IMR-90 (cell line): ENCODE measurements at regions not wholly inside any gene's neighbourhood (a gene's known extent, or its start where the extent isn't known, plus 50 kb on each side); places are given as distances from the start of the nearest gene placed in this dataset.

Experiments used
- ATAC-seq: fragments of 200-7000 bp; cut with Tn5 transposase; 2 replicates; pipeline ENCODE4 v1.9.1; 2020; ENCODE audit warnings: low read depth, mild to moderate bottlenecking, moderate library complexity
- BruUV-seq: library from RNA; stranded (reverse); fragments of 400-500 nt; replicated peaks from 2 replicates; lab custom pipeline; 2021; lab: Mats Ljungman, UMichigan
- CTCF ChIA-PET: fragments of 300-600 bp; formaldehyde crosslinking; extraction: SDS; loops from one replicate; lab custom pipeline; 2021; ENCODE audit warnings: antibody characterized with exemption; lab: Yijun Ruan, JAX
- POLR2A ChIA-PET: fragments of 300-600 bp; sonication (Branson Sonifier 250); formaldehyde crosslinking; loops from one replicate; lab custom pipeline; 2022; ENCODE audit warnings: antibody characterized with exemption; ENCODE audit not compliant: unreplicated experiment; lab: Charles Lee
- DNase-seq: peaks from one replicate; pipeline ENCODE4 v3.0.0; 2013
- H2AFZ ChIP-seq: replicated peaks from 2 replicates; pipeline ENCODE3; 2013; ENCODE audit warnings: low read length, mild to moderate bottlenecking; ENCODE audit not compliant: poor library complexity
- H2AK5ac ChIP-seq: 2 replicates; pipeline ENCODE4 v1.6.1; 2013; ENCODE audit warnings: low read depth, low read length, inconsistent platforms
- H2AK9ac ChIP-seq: replicated peaks from 2 replicates; pipeline ENCODE3; 2013; ENCODE audit warnings: mild to moderate bottlenecking, low read depth, low read length, moderate library complexity; ENCODE audit not compliant: poor library complexity
- H2BK120ac ChIP-seq: 2 replicates; pipeline ENCODE4 v1.6.1; 2013; ENCODE audit warnings: low read depth, low read length, inconsistent platforms
- H2BK15ac ChIP-seq: 3 replicates; pipeline ENCODE4 v1.6.1; 2013; ENCODE audit warnings: low read depth, low read length, inconsistent platforms
- H2BK20ac ChIP-seq: 2 replicates; pipeline ENCODE4 v1.6.1; 2013; ENCODE audit warnings: low read depth, mild to moderate bottlenecking, inconsistent platforms, low read length, moderate library complexity
- H2BK5ac ChIP-seq: 2 replicates; pipeline ENCODE4 v1.6.1; 2013; ENCODE audit warnings: mild to moderate bottlenecking, low read depth, low read length, inconsistent platforms; ENCODE audit not compliant: poor library complexity, severe bottlenecking
- H3K14ac ChIP-seq: replicated peaks from 2 replicates; pipeline ENCODE4 v1.6.1; 2013; ENCODE audit warnings: low read depth, low read length, inconsistent platforms
- H3K18ac ChIP-seq: 2 replicates; pipeline ENCODE4 v1.6.1; 2013; ENCODE audit warnings: low read depth, low read length, control low read depth
- H3K23ac ChIP-seq: 2 replicates; pipeline ENCODE4 v1.6.1; 2013; ENCODE audit warnings: low read depth, low read length, inconsistent platforms
- H3K27ac ChIP-seq: 2 replicates; pipeline ENCODE4 v1.5.1; 2013; ENCODE audit warnings: mild to moderate bottlenecking, control low read depth, low read length; ENCODE audit not compliant: insufficient read depth
- H3K27me3 ChIP-seq: 2 replicates; pipeline ENCODE4 v1.6.1; 2013; ENCODE audit warnings: low read length; ENCODE audit not compliant: control insufficient read depth, insufficient read depth
- H3K36me3 ChIP-seq: 2 replicates; pipeline ENCODE4 v1.6.1; 2013; ENCODE audit warnings: low read length, mixed read lengths; ENCODE audit not compliant: control insufficient read depth, insufficient read depth
- H3K4ac ChIP-seq: 2 replicates; pipeline ENCODE4 v1.6.1; 2013; ENCODE audit warnings: low read depth, low read length, inconsistent platforms
- H3K4me1 ChIP-seq: 2 replicates; pipeline ENCODE4 v1.6.1; 2013; ENCODE audit warnings: low read length, mixed read lengths; ENCODE audit not compliant: control insufficient read depth, insufficient read depth
- H3K4me2 ChIP-seq: 2 replicates; pipeline ENCODE4 v1.6.1; 2013; ENCODE audit warnings: low read depth, mild to moderate bottlenecking, control low read depth, low read length, moderate library complexity
- H3K4me3 ChIP-seq: 2 replicates; pipeline ENCODE4 v1.5.1; 2013; ENCODE audit warnings: low read depth, mild to moderate bottlenecking, control low read depth, low read length, moderate library complexity; ENCODE audit not compliant: insufficient read depth
- H3K56ac ChIP-seq: 2 replicates; pipeline ENCODE4 v1.6.1; 2013; ENCODE audit warnings: low read length, inconsistent platforms; ENCODE audit not compliant: insufficient read depth; ENCODE audit errors: extremely low read depth
- H3K79me1 ChIP-seq, 2 experiments: 2 replicates each; pipeline ENCODE4 v1.6.1; 2013; ENCODE audit warnings: low read length in 2 of 2, inconsistent platforms in 1 of 2, low read depth in 1 of 2
- H3K9ac ChIP-seq: 2 replicates; pipeline ENCODE4 v1.6.1; 2013; ENCODE audit warnings: low read depth, low read length, control low read depth
- H3K9me1 ChIP-seq: 2 replicates; pipeline ENCODE4 v1.6.1; 2013; ENCODE audit warnings: low read length, inconsistent platforms; ENCODE audit not compliant: insufficient read depth
- H3K9me3 ChIP-seq: 2 replicates; pipeline ENCODE4 v1.6.1; 2013; ENCODE audit warnings: low read length; ENCODE audit not compliant: control insufficient read depth, insufficient read depth
- H4K20me1 ChIP-seq: 2 replicates; pipeline ENCODE4 v1.6.1; 2013; ENCODE audit warnings: low read length, inconsistent platforms; ENCODE audit not compliant: insufficient read depth
- H4K5ac ChIP-seq: 2 replicates; pipeline ENCODE4 v1.6.1; 2013; ENCODE audit warnings: mild to moderate bottlenecking, low read depth, low read length, control low read depth
- H4K8ac ChIP-seq, 2 experiments: 2 replicates each; pipeline ENCODE4 v1.6.1; 2013; ENCODE audit warnings: low read depth in 2 of 2, low read length in 2 of 2, control low read depth in 1 of 2, inconsistent platforms in 1 of 2
- H4K91ac ChIP-seq: 2 replicates; pipeline ENCODE4 v1.6.1; 2013; ENCODE audit warnings: low read depth, low read length, inconsistent platforms; ENCODE audit not compliant: insufficient read depth
- CTCF ChIP-seq: conservative IDR thresholded peaks from 2 replicates; pipeline ENCODE4 v1.5.1; 2012; ENCODE audit warnings: mild to moderate bottlenecking, low read depth, low read length, improper control_type of control experiment
- MAFK ChIP-seq: IDR thresholded peaks from 2 replicates; pipeline ENCODE4 v1.6.1; 2012; ENCODE audit warnings: low read depth, low read length, improper control_type of control experiment
- RCOR1 ChIP-seq: IDR thresholded peaks from 2 replicates; pipeline ENCODE4 v1.6.1; 2012; ENCODE audit warnings: mild to moderate bottlenecking, low read length, improper control_type of control experiment; ENCODE audit not compliant: insufficient replicate concordance
- RFX5 ChIP-seq: IDR thresholded peaks from 2 replicates; pipeline ENCODE4 v1.8.0; 2012; ENCODE audit warnings: low read depth, mild to moderate bottlenecking, low read length, moderate library complexity
- WGBS, 2 experiments: methylation state at CpG; one replicate each; pipeline versions ENCODE4 v1.1.5 to v1.1.7; 2013; ENCODE audit warnings: missing lambda C conversion rate in 2 of 2; ENCODE audit not compliant: insufficient read length in 1 of 2; ENCODE audit errors: extremely low coverage in 2 of 2; 5-methylcytosine and 5-hydroxymethylcytosine counted together
- dilution Hi-C: fragments of 300-500 bp; cut with HindIII; formaldehyde crosslinking; loops from one replicate; pipeline ENCODE4 v1.14.3; 2018; ENCODE audit warnings: low sequenced_read_pairs; ENCODE audit not compliant: unreplicated experiment
- in situ Hi-C: fragments of 300-500 bp; cut with MboI; formaldehyde crosslinking; loops from 3 replicates; pipeline ENCODE4 v1.14.3; 2019; ENCODE audit warnings: low sequenced_read_pairs, inconsistent platforms, mixed read lengths
- intact Hi-C: fragments of 100-400 bp; cut with micrococcal nuclease; formaldehyde crosslinking; loops from 2 replicates; pipeline ENCODE4 v1.10.0; 2022

- H2BK15ac ChIP-seq: no peak overlapping the region
- no TSS peak for BruUV-seq
- no peak overlapping the region for H3K9ac ChIP-seq
- no peak overlapping the region for H3K14ac ChIP-seq
- no peaks in the 10 kb centered on the region for H3K9me1 ChIP-seq
- 80% methylated on average over 2 of the region's 5 CpGs; no CpG with 5 or more reads in 1 of the 2 experiments for WGBS, 2 experiments
- no peak overlapping the region for H3K4ac ChIP-seq
- no peak overlapping the region for H2AFZ ChIP-seq
- no peak overlapping the region for H3K23ac ChIP-seq
- no peak overlapping the region for H3K4me3 ChIP-seq
- H3K56ac ChIP-seq: no peak overlapping the region
- ATAC-seq: no peak
- H3K27me3 ChIP-seq: no peaks in the 10 kb centered on the region
- no peaks in the 10 kb centered on the region for H3K79me1 ChIP-seq
- ChIA-PET POLR2A (no interaction called here), CTCF (no interaction called here)
- H3K36me3 ChIP-seq: no peaks in the 10 kb centered on the region
- no peak overlapping the region for H2BK120ac ChIP-seq
- no peak for TF ChIP-seq CTCF
- peak; percentile 52 for TF ChIP-seq MAFK
- TF ChIP-seq RCOR1: no peak
- no peak for TF ChIP-seq RFX5
- dilution Hi-C loops: no loop called here
- no peaks in the 10 kb centered on the region; the same call in 1 of the 2 replicates for H3K9me3 ChIP-seq
- no peak overlapping the region for H2BK20ac ChIP-seq
- no peaks in the 10 kb centered on the region for H3K4me1 ChIP-seq
- no peak overlapping the region for H4K91ac ChIP-seq
- H3K27ac ChIP-seq: no peak overlapping the region
- no peak overlapping the region for H4K8ac ChIP-seq
- no peak overlapping the region for H2BK5ac ChIP-seq
- H3K4me2 ChIP-seq: no peak overlapping the region
- no peak overlapping the region for H4K5ac ChIP-seq
- no peak overlapping the region for H2AK9ac ChIP-seq
- DNase-seq: no peak
- in situ Hi-C loops: no loop called here
- no peak overlapping the region for H3K18ac ChIP-seq
- intact Hi-C loops: no loop called here
- no peak overlapping the region for H2AK5ac ChIP-seq
- no peaks in the 10 kb centered on the region for H4K20me1 ChIP-seq
Measured at GRCh38 chr2:142259356-142259755, 128.5 kb upstream of the LRP1B start.
